Activated CD4-positive, alpha-beta T cell treated with anti-CD3 and anti-CD28 coated beads, Interleukin-2, Interleukin-4, amounts not matched to agents 100 ng/mL and 50 ng/mL, durations not matched to agents 16 hours and 8 hours (primary cell): ENCODE measurements at regions not wholly inside any gene's neighbourhood (a gene's known extent, or its start where the extent isn't known, plus 50 kb on each side); places are given as distances from the start of the nearest gene placed in this dataset.
"Not testable (repeated sequence)": the region's sequence is repeated elsewhere in the genome, so short reads cannot be mapped to it uniquely, and the experiment has no call there.

Source experiments
- DNase-seq: peaks from one replicate; pipeline ENCODE4 v3.0.0-alpha.2; 2020; ENCODE audit warnings: low spot score

- no peak for DNase-seq
These were observed 663.7 kb upstream of the MEF2C start for GRCh38 chr5:89546657-89547056.

- DNase-seq: no peak
These were observed 662.6 kb upstream of the MEF2C start for GRCh38 chr5:89545626-89546025.

- DNase-seq: no peak
These were observed 662.1 kb upstream of the MEF2C start for GRCh38 chr5:89545076-89545475.

- no peak for DNase-seq
These were observed 659.8 kb upstream of the MEF2C start for GRCh38 chr5:89542736-89543135.

GRCh38 chr5:89537800-89538199, 654.8 kb upstream of the MEF2C start:
- no peak for DNase-seq

- DNase-seq: no peak
These were observed 653.0 kb upstream of the MEF2C start for GRCh38 chr5:89536020-89536419.

- no peak for DNase-seq
These were observed 652.4 kb upstream of the MEF2C start for GRCh38 chr5:89535411-89535810.

- DNase-seq: no peak
These were observed 651.3 kb upstream of the MEF2C start for GRCh38 chr5:89534331-89534730.

GRCh38 chr5:89524785-89525184, 641.8 kb upstream of the MEF2C start:
- no peak for DNase-seq

GRCh38 chr5:89523867-89524266, 640.9 kb upstream of the MEF2C start:
- not testable (repeated sequence) for DNase-seq

- DNase-seq: no peak
These were observed 637.8 kb upstream of the MEF2C start for GRCh38 chr5:89520771-89521170.

- DNase-seq: no peak
These were observed 630.5 kb upstream of the MEF2C start for GRCh38 chr5:89513299-89514044.

GRCh38 chr5:89504051-89504450, 621.1 kb upstream of the MEF2C start:
- no peak for DNase-seq

- DNase-seq: no peak
These were observed 616.8 kb upstream of the MEF2C start for GRCh38 chr5:89499787-89500186.

GRCh38 chr5:89498699-89499098, 615.7 kb upstream of the MEF2C start:
- DNase-seq: no peak

GRCh38 chr5:89493414-89493813, 610.4 kb upstream of the MEF2C start:
- DNase-seq: no peak

- no peak for DNase-seq
These were observed 602.0 kb upstream of the MEF2C start for GRCh38 chr5:89484962-89485361.

- DNase-seq: no peak
These were observed 597.5 kb upstream of the MEF2C start for GRCh38 chr5:89480406-89481007.

GRCh38 chr5:89478851-89479250, 595.9 kb upstream of the MEF2C start:
- DNase-seq: no peak

- DNase-seq: no peak
These were observed 590.2 kb upstream of the MEF2C start for GRCh38 chr5:89473196-89473595.

- no peak for DNase-seq
These were observed 588.6 kb upstream of the MEF2C start for GRCh38 chr5:89471541-89471940.

- no peak for DNase-seq
These were observed 588.1 kb upstream of the MEF2C start for GRCh38 chr5:89471115-89471514.

GRCh38 chr5:89470658-89471057, 587.7 kb upstream of the MEF2C start:
- no peak for DNase-seq

- no peak for DNase-seq
These were observed 575.3 kb upstream of the MEF2C start for GRCh38 chr5:89458332-89458656.
